H1 (cell line): ENCODE measurements at regions not wholly inside any gene's neighbourhood (a gene's known extent, or its start where the extent isn't known, plus 50 kb on each side); places are given as distances from the start of the nearest gene placed in this dataset.

ENCODE experiments used
- CTCF ChIA-PET: fragments of 300-600 bp; sonication (Branson Sonifier 250); formaldehyde crosslinking; loops from one replicate; lab custom pipeline; 2021; ENCODE audit not compliant: partially characterized antibody; lab: Charles Lee
- POLR2A ChIA-PET: fragments of 300-600 bp; sonication (Branson Sonifier 250); formaldehyde crosslinking; loops from one replicate; lab custom pipeline; 2021; ENCODE audit warnings: inconsistent platforms; ENCODE audit not compliant: partially characterized antibody; lab: Charles Lee
- DNase-seq, 2 experiments: peaks; one replicate each; pipeline versions ENCODE4 v3.0.0 to v3.0.0-alpha.2; 2010 to 2022; ENCODE audit warnings: low spot score in 2 of 2, low read depth in 1 of 2, mixed read lengths in 1 of 2
- FAIRE-seq: peaks from 2 replicates; lab custom pipeline; 2011; peaks lifted over from hg19 to GRCh38; lab: Jason Lieb, UNC
- H2AFZ ChIP-seq: 2 replicates; pipeline ENCODE4 v1.8.1; 2012; ENCODE audit warnings: low read length, inconsistent platforms
- H2AK5ac ChIP-seq: 2 replicates; pipeline ENCODE4 v1.6.1; 2013; ENCODE audit warnings: low read depth, low read length
- H2BK120ac ChIP-seq: replicated peaks from 2 replicates; pipeline ENCODE3; 2013; ENCODE audit warnings: low read depth, low read length, inconsistent platforms
- H2BK12ac ChIP-seq: 2 replicates; pipeline ENCODE4 v1.6.1; 2013; ENCODE audit warnings: low read depth, low read length
- H2BK15ac ChIP-seq: 2 replicates; pipeline ENCODE4 v1.6.1; 2013; ENCODE audit warnings: low read length
- H2BK20ac ChIP-seq: 2 replicates; pipeline ENCODE4 v1.6.1; 2013; ENCODE audit warnings: low read length
- H2BK5ac ChIP-seq: 2 replicates; pipeline ENCODE4 v1.6.1; 2013; ENCODE audit warnings: low read depth, low read length
- H3K14ac ChIP-seq: 2 replicates; pipeline ENCODE4 v1.6.1; 2013; ENCODE audit warnings: inconsistent platforms; ENCODE audit not compliant: insufficient read length
- H3K18ac ChIP-seq: 2 replicates; pipeline ENCODE4 v1.6.1; 2013; ENCODE audit warnings: low read length; ENCODE audit errors: extremely low read depth
- H3K23ac ChIP-seq: 2 replicates; pipeline ENCODE4 v1.6.1; 2013; ENCODE audit warnings: inconsistent platforms; ENCODE audit not compliant: insufficient read length
- H3K23me2 ChIP-seq: 2 replicates; pipeline ENCODE4 v1.6.1; 2013; ENCODE audit warnings: low read depth, low read length
- H3K27ac ChIP-seq: 2 replicates; pipeline ENCODE4 v1.6.1; 2011; ENCODE audit warnings: low read depth, low read length, inconsistent platforms
- H3K27me3 ChIP-seq, 4 experiments: replicated peaks in 1 of 4; 1 replicate in 1 of 4; 2 replicates in 3 of 4; pipeline versions ENCODE4 v1.6.1 to v1.8.1; 2011 to 2013; ENCODE audit warnings: low read length in 3 of 4, mild to moderate bottlenecking in 3 of 4, inconsistent platforms in 2 of 4, mixed read lengths in 2 of 4, moderate library complexity in 1 of 4; ENCODE audit not compliant: control insufficient read depth in 3 of 4, insufficient read depth in 3 of 4; ENCODE audit errors: extremely low read depth in 1 of 4
- H3K36me3 ChIP-seq, 4 experiments: 2 replicates each; pipeline versions ENCODE4 v1.6.1 to v1.8.1; 2011 to 2013; ENCODE audit warnings: mild to moderate bottlenecking in 4 of 4, low read length in 3 of 4, moderate library complexity in 2 of 4, control low read depth in 1 of 4, inconsistent platforms in 1 of 4; ENCODE audit not compliant: insufficient read depth in 4 of 4, control insufficient read depth in 2 of 4
- H3K4ac ChIP-seq: replicated peaks from 2 replicates; pipeline ENCODE3; 2013; ENCODE audit warnings: low read length, low read depth, mixed read lengths, inconsistent platforms; ENCODE audit not compliant: insufficient read length
- H3K4me1 ChIP-seq, 4 experiments: replicated peaks in 1 of 4; 1 replicate in 1 of 4; 2 replicates in 3 of 4; pipeline versions ENCODE4 v1.6.1 to v1.8.1; 2011 to 2013; ENCODE audit warnings: low read length in 3 of 4, inconsistent platforms in 2 of 4, mixed read lengths in 1 of 4; ENCODE audit not compliant: insufficient read depth in 4 of 4, control insufficient read depth in 3 of 4
- H3K4me2 ChIP-seq, 2 experiments: 2 replicates each; pipeline versions ENCODE4 v1.6.1 to v1.8.1; 2011 to 2013; ENCODE audit warnings: low read depth in 2 of 2, low read length in 2 of 2, control low read depth in 1 of 2, inconsistent platforms in 1 of 2, mild to moderate bottlenecking in 1 of 2; ENCODE audit not compliant: insufficient read depth in 1 of 2
- H3K4me3 ChIP-seq, 4 experiments: fragments of 200-600, 300-600 bp in 1 of 4; sonication (generic), shearing (Covaris generic), sonication (Bioruptor Twin) in 1 of 4; 2 replicates each; pipeline versions ENCODE4 v1.5.1 to v1.8.1; 2011 to 2016; ENCODE audit warnings: low read length in 4 of 4, low read depth in 3 of 4, control low read depth in 2 of 4, inconsistent platforms in 2 of 4, mild to moderate bottlenecking in 2 of 4, mixed read lengths in 1 of 4, moderate library complexity in 1 of 4; ENCODE audit not compliant: insufficient read depth in 2 of 4; ENCODE audit errors: extremely low read depth in 1 of 4
- H3K56ac ChIP-seq: replicated peaks from 2 replicates; pipeline ENCODE3; 2013; ENCODE audit warnings: low read depth, mild to moderate bottlenecking, mixed read lengths, low read length, inconsistent platforms; ENCODE audit not compliant: insufficient read length
- H3K79me1 ChIP-seq: 2 replicates; pipeline ENCODE4 v1.6.1; 2013; ENCODE audit warnings: low read depth, low read length, control low read depth
- H3K79me2 ChIP-seq, 2 experiments: 2 replicates each; pipeline versions ENCODE4 v1.6.1 to v1.8.1; 2012 to 2013; ENCODE audit warnings: low read length in 2 of 2, mild to moderate bottlenecking in 2 of 2, inconsistent platforms in 1 of 2; ENCODE audit not compliant: insufficient read depth in 2 of 2, control insufficient read depth in 1 of 2
- H3K9ac ChIP-seq, 4 experiments: replicated peaks in 1 of 4; 1 replicate in 1 of 4; 2 replicates in 3 of 4; pipeline versions ENCODE4 v1.6.1 to v1.8.1; 2011 to 2013; ENCODE audit warnings: low read depth in 3 of 4, low read length in 3 of 4, control low read depth in 2 of 4, mild to moderate bottlenecking in 2 of 4, moderate library complexity in 2 of 4, inconsistent platforms in 1 of 4; ENCODE audit errors: extremely low read depth in 1 of 4
- H3K9me3 ChIP-seq, 2 experiments: 2 replicates each; pipeline versions ENCODE4 v1.6.1 to v1.8.1; 2012 to 2013; ENCODE audit warnings: mild to moderate bottlenecking in 2 of 2, moderate library complexity in 2 of 2, control low read depth in 1 of 2, inconsistent platforms in 1 of 2, low read depth in 1 of 2, low read length in 1 of 2, mixed read lengths in 1 of 2; ENCODE audit not compliant: insufficient read depth in 2 of 2
- H4K20me1 ChIP-seq, 2 experiments: replicated peaks in 1 of 2; 2 replicates each; pipeline versions ENCODE3 to v1.8.1; 2011 to 2013; ENCODE audit warnings: inconsistent platforms in 2 of 2, low read length in 2 of 2, mild to moderate bottlenecking in 1 of 2; ENCODE audit not compliant: insufficient read depth in 2 of 2, control insufficient read depth in 1 of 2
- H4K5ac ChIP-seq: 2 replicates; pipeline ENCODE4 v1.6.1; 2013; ENCODE audit warnings: low read length, low read depth, mixed read lengths, inconsistent platforms; ENCODE audit not compliant: insufficient read length
- H4K8ac ChIP-seq: 2 replicates; pipeline ENCODE4 v1.8.0; 2013; ENCODE audit warnings: mild to moderate bottlenecking, moderate library complexity, low read length, inconsistent platforms; ENCODE audit not compliant: insufficient read depth; ENCODE audit errors: extremely low read depth
- H4K91ac ChIP-seq: replicated peaks from 2 replicates; pipeline ENCODE3; 2013; ENCODE audit warnings: low read length, mixed read lengths, inconsistent platforms; ENCODE audit not compliant: insufficient read length
- HDAC6 ChIP-seq: IDR thresholded peaks from one replicate; pipeline ENCODE4 v1.7.1; 2012; ENCODE audit warnings: low read depth, mild to moderate bottlenecking, inconsistent platforms, low read length, moderate library complexity
- KDM1A ChIP-seq: fragments of 200-600, 300-600 bp; sonication (generic); IDR thresholded peaks from 2 replicates; pipeline ENCODE4 v1.7.1; 2016; ENCODE audit warnings: mild to moderate bottlenecking, low read length, borderline replicate concordance
- RXRA ChIP-seq: IDR thresholded peaks from 2 replicates; pipeline ENCODE4 v1.6.1; 2011; ENCODE audit warnings: low read depth, mild to moderate bottlenecking, low read length, moderate library complexity; ENCODE audit not compliant: insufficient read depth
- WGBS, 2 experiments: shearing (Covaris generic) in 1 of 2; methylation state at CpG; one replicate each; pipeline versions ENCODE4 v1.1.6 to v1.1.7; 2013 to 2015; ENCODE audit warnings: low lambda C conversion rate in 2 of 2, mixed read lengths in 2 of 2, inconsistent platforms in 1 of 2, low coverage in 1 of 2, missing lambda C conversion rate in 1 of 2; ENCODE audit not compliant: insufficient replicate concordance in 2 of 2, insufficient coverage in 1 of 2, insufficient read length in 1 of 2; ENCODE audit errors: extremely low coverage in 1 of 2, missing lambda C conversion rate in 1 of 2; 5-methylcytosine and 5-hydroxymethylcytosine counted together

DNA sequence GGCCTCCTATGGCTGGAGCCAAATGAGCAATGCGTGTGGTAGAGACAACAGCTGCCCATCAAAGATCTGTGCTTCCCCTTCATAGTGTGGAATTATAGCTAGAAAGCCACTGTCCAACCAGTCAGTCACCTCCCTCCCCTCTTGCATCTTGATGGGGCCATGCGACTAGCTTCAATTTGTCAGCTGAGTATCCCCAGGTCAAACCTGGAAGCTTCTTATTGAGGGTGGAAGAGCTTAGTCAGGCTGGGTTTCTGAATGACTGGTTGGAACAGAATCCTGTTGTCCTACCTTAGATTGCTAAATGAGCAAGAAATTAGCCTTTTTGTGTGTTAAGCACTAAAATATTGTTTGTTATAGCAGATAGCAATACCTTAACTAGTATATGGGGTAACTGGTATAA is 625.4 kb downstream of the PTPRC start:
- Histone ChIP-seq H3K9me3 (no peaks in the 10 kb centered on the region), H2AFZ (no peak overlapping the region), H3K56ac (no peak overlapping the region), H3K79me2 (no peaks in the 10 kb centered on the region), H2BK20ac (no peak overlapping the region), H3K27ac (no peak overlapping the region; the same call in 1 of the 2 replicates), H3K23me2 (no peaks in the 10 kb centered on the region), H3K14ac (no peak overlapping the region), H3K4me3 (no peak overlapping the region), H2AK5ac (no peak overlapping the region), H4K91ac (no peak overlapping the region), H4K5ac (no peak overlapping the region), H3K9ac (no peak overlapping the region), H3K4ac (no peak overlapping the region), H3K18ac (no peak overlapping the region), H3K4me1 (no peaks in the 10 kb centered on the region), H4K20me1 (no peaks in the 10 kb centered on the region), H3K36me3 (no peaks in the 10 kb centered on the region), H2BK12ac (no peak overlapping the region), H3K4me2 (no peak overlapping the region), H2BK120ac (no peak overlapping the region), H4K8ac (no peak overlapping the region), H3K27me3 (no peaks in the 10 kb centered on the region), H3K79me1 (no peaks in the 10 kb centered on the region), H2BK15ac (no peak overlapping the region), H2BK5ac (no peak overlapping the region), H3K23ac (no peak overlapping the region)
- ChIA-PET POLR2A (no interaction called here), CTCF (interaction anchor here (0.5 kb wide), 1 partner anchor 56 kb away, joined by 3 read pairs; no protein-coding TSS in a partner anchor)
- WGBS, 2 experiments: 100% methylated on average over 2 of the region's 2 CpGs; no CpG with 5 or more reads in 1 of the 2 experiments
- DNase-seq: no peak
- no peak for FAIRE-seq
- TF ChIP-seq HDAC6 (no peak), KDM1A (no peak), RXRA (no peak)
